ENCODE measurements at regions not wholly inside any gene's neighbourhood (a gene's known extent, or its start where the extent isn't known, plus 50 kb on each side); places are given as distances from the start of the nearest gene placed in this dataset.

DNA sequence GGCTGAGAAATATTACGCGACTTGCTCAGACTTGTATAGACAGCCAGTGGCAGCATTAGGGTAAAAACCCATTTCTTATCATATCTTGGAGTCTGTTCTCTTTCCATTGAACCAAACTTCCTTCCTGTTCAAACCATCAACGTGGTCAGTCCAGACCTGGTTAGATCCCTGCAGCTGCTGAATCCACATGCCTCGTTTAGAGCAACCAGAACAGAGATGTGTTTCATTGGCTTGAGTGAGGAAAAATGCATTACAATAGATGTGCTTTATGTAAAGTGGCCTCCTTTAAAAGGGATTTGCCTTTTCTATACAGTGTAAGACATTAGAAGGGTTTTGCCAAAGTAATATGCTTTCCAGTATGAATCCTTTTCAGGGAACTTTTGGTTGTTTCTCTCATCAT is 232.4 kb downstream of the MEIS1 start:
- Histone ChIP-seq H3K4me3 (no peak overlapping the region), H3K27me3 (no peaks in the 10 kb centered on the region), H3K9me3 (no peaks in the 10 kb centered on the region), H3K27ac (replicated peaks in 1 of 4) (no peak overlapping the region), H3K36me3 (no peaks in the 10 kb centered on the region), H3K4me1 (no peaks in the 10 kb centered on the region)
- no peak for TF ChIP-seq EP300 (IDR thresholded peaks at IDR 0.05)
- TF ChIP-seq POLR2A (IDR thresholded peaks at IDR 0.05; ENCODE audit: low read depth): no peak
- no peak for TF ChIP-seq POLR2AphosphoS5 (IDR thresholded peaks at IDR 0.05)
- TF ChIP-seq, protein P1, sequence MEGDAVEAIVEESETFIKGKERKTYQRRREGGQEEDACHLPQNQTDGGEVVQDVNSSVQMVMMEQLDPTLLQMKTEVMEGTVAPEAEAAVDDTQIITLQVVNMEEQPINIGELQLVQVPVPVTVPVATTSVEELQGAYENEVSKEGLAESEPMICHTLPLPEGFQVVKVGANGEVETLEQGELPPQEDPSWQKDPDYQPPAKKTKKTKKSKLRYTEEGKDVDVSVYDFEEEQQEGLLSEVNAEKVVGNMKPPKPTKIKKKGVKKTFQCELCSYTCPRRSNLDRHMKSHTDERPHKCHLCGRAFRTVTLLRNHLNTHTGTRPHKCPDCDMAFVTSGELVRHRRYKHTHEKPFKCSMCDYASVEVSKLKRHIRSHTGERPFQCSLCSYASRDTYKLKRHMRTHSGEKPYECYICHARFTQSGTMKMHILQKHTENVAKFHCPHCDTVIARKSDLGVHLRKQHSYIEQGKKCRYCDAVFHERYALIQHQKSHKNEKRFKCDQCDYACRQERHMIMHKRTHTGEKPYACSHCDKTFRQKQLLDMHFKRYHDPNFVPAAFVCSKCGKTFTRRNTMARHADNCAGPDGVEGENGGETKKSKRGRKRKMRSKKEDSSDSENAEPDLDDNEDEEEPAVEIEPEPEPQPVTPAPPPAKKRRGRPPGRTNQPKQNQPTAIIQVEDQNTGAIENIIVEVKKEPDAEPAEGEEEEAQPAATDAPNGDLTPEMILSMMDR (IDR thresholded peaks at IDR 0.05): no peak
- intact Hi-C loops (cut with DNase I): no loop called here
- 84% methylated on average over 4 of the region's 4 CpGs for WGBS
- DNase-seq (ENCODE audit: extremely low spot score): no peak

DNA sequence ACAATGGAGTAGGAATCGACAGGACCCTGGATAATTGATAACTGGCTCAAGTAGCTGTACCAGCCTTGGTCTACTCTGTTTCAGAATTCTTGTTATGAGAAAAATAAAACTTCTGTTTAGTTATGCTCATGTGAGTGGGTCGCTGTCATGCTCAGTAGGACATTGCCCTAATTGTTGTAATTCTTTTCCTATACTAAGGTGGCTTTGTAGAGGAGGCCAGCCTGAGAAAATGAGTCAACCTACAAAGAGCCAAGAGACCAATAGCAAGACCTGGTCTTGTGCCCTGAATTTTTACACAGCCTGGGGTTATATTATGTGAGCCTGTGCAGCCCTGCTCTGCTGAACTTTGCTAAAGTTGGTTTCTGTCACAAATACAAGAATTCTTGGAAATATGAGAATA is 238.4 kb downstream of the MEIS1 start:
- H3K4me1 ChIP-seq: no peaks in the 10 kb centered on the region
- no peak overlapping the region for H3K27ac ChIP-seq (replicated peaks in 1 of 4)
- no peak for TF ChIP-seq POLR2A (IDR thresholded peaks at IDR 0.05; ENCODE audit: low read depth)
- TF ChIP-seq POLR2AphosphoS5 (IDR thresholded peaks at IDR 0.05): no peak
- TF ChIP-seq, protein P1 (IDR thresholded peaks at IDR 0.05): no peak
- no peak for TF ChIP-seq EP300 (IDR thresholded peaks at IDR 0.05)
- no peak overlapping the region for H3K4me3 ChIP-seq
- no peaks in the 10 kb centered on the region for H3K36me3 ChIP-seq
- no peak for DNase-seq (ENCODE audit: extremely low spot score)
- 95% methylated on average over 2 of the region's 2 CpGs for WGBS
- H3K9me3 ChIP-seq: no peaks in the 10 kb centered on the region
- intact Hi-C loops (cut with DNase I): no loop called here
- H3K27me3 ChIP-seq: no peaks in the 10 kb centered on the region

DNA sequence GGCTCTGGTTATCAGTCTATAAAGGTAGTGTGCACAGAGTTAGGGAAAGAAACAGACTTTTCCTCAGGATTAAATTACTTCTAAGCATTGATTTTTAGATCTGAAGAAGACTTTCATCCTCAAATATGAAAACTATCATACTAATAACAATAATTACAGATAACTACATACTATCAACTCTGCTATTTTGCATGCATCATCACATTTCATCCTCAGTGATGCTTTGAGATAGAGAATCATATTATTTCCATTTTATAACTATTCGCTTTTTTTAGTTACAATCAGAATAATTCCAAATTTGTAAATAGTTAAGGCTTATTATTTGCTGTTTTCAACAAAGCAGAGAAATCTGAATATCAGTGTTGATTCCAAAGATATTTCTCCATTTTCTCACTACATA is 239.2 kb downstream of the MEIS1 start:
- no peak overlapping the region for H3K4me3 ChIP-seq
- no peaks in the 10 kb centered on the region for H3K36me3 ChIP-seq
- H3K4me1 ChIP-seq: no peaks in the 10 kb centered on the region
- TF ChIP-seq, protein P1 (IDR thresholded peaks at IDR 0.05): no peak
- TF ChIP-seq POLR2AphosphoS5 (IDR thresholded peaks at IDR 0.05) (no peak), POLR2A (IDR thresholded peaks at IDR 0.05; ENCODE audit: low read depth) (no peak)
- 96% methylated on average over 1 of the region's 1 CpG for WGBS
- no peak for DNase-seq (ENCODE audit: extremely low spot score)
- H3K27me3 ChIP-seq: no peaks in the 10 kb centered on the region
- intact Hi-C loops (cut with DNase I): no loop called here
- no peaks in the 10 kb centered on the region for H3K9me3 ChIP-seq
- no peak overlapping the region for H3K27ac ChIP-seq (replicated peaks in 1 of 4)

DNA sequence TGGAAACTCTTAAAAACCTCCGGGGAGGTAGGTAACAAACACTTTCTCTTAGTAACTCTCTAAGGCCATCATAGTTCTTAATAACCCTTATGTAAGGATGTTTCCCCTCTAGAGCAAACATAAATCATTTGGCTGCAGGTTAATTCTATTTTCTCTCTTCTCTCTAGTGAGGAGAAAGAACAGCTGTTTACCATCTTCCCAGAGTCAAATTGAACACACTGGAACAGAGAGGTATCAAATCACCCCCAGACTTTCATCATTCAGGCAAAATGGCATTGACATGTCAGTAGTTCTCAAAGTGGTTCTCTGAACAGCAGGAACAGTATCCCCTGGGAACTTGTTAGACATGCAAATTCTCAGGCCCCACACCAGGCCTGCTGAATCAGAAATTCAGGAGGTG is 240.7 kb downstream of the MEIS1 start:
- Histone ChIP-seq H3K27ac (replicated peaks in 1 of 4) (no peak overlapping the region), H3K9me3 (no peaks in the 10 kb centered on the region), H3K4me1 (no peaks in the 10 kb centered on the region), H3K27me3 (no peaks in the 10 kb centered on the region), H3K36me3 (no peaks in the 10 kb centered on the region), H3K4me3 (no peak overlapping the region)
- no peak for TF ChIP-seq POLR2A (IDR thresholded peaks at IDR 0.05; ENCODE audit: low read depth)
- TF ChIP-seq, protein P1 (IDR thresholded peaks at IDR 0.05): no peak
- no peak for TF ChIP-seq POLR2AphosphoS5 (IDR thresholded peaks at IDR 0.05)
- TF ChIP-seq EP300 (IDR thresholded peaks at IDR 0.05): no peak
- no peak for DNase-seq (ENCODE audit: extremely low spot score)
- intact Hi-C loops (cut with DNase I): no loop called here
- 67% methylated on average over 1 of the region's 1 CpG for WGBS

DNA sequence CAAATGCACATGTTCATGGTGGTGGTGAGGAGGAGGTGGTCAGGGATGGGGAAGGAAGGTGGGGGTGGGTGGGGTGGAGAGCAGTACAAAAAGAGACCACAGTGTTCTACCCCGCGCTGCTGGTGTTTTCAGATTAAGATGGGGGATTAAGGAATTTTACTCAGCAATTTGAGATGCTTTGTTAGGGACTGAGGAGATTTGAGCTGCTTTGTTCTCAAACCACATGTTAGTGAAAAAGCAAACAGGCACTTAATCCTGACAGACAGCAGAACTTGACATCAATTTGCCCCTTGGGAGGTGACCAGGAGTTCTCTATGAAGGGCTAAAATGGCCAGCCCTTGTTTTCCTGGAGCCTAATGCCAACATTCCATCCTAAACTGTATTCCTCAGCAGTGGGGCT is 244.5 kb downstream of the MEIS1 start:
- 66% methylated on average over 2 of the region's 2 CpGs for WGBS
- Histone ChIP-seq H3K27ac (replicated peaks in 1 of 4) (no peak overlapping the region), H3K4me1 (peaks cover 0 to 8% (median 0%) of the 10 kb centered on the region in 4 donors)

More for the DNA sequence above, 244.5 kb downstream of the MEIS1 start:
- H3K27me3 ChIP-seq: no peaks in the 10 kb centered on the region
- DNase-seq (ENCODE audit: extremely low spot score): no peak
- no peak for TF ChIP-seq EP300 (IDR thresholded peaks at IDR 0.05)
- intact Hi-C loops (cut with DNase I): no loop called here
- H3K9me3 ChIP-seq: no peaks in the 10 kb centered on the region
- no peaks in the 10 kb centered on the region for H3K36me3 ChIP-seq
- no peak overlapping the region for H3K4me3 ChIP-seq

Measured in esophagus muscularis mucosa (tissue), 4 donors.